AG08395 (cell line): ENCODE measurements at regions not wholly inside any gene's neighbourhood (a gene's known extent, or its start where the extent isn't known, plus 50 kb on each side); places are given as distances from the start of the nearest gene placed in this dataset.
"Not testable (repeated sequence)": the region's sequence is repeated elsewhere in the genome, so short reads cannot be mapped to it uniquely, and the experiment has no call there.

ENCODE experiments used
- DNase-seq: peaks from one replicate; pipeline ENCODE4 v3.0.0; 2012; ENCODE audit warnings: mixed read lengths, low spot score

DNA sequence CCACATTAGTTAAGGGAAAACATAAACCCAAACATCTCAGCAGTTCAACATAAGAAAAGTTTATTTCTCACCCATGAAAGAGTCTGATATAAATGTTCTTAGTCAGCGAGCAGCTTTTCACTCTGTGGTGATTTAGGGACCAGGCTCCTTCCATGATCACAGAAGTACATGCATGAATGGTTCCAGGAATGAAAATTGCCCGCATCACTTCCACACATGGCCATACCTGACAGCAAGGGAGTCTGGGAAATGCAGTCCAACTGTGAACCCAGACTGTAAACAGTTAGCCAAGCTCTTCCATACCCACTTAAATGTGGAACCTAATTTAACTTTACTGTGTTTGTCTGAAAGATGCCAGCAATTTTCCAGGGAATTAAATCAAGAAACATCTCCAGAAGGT lies 353.9 kb downstream of the HACE1 start:
- DNase-seq, result no peak

DNA sequence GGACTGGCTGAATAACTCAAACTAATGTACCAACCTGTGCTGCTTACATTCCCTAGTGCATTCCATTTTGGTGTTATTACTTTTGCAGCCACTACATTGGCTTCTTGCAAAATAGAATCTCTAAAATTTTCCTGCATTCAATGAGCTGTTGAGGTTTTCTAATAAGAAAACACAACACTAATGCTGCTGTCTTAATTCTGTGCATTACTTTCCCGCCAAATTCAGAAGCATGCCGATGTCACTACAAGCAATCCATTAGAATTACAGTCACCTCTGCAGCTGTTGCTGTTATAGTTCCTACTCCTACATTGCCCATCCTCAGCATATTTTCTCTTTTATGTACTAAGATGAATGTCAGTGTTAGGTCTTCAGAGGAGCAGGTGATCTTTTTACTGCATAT lies 359.5 kb downstream of the HACE1 start:
- no peak for DNase-seq

DNA sequence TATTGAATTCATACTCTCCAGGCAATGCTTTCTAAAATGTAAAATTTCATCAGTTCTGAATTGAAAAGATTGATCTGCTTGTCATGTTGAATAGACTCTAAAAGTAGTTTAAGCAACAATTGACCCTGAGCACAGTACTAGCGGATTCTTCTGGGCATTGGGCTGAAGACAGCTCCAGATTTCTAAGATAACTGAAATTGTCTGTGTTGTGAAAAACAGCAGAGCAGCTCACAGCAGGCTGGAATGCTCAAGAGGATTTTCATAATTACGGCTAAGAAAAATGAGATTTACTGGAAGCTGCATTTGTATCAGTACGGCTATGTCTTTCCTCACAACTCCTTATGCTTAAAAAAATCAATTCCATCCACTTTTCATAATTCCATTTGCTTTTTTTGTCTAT lies 373.7 kb downstream of the HACE1 start:
- DNase-seq, result no peak

DNA sequence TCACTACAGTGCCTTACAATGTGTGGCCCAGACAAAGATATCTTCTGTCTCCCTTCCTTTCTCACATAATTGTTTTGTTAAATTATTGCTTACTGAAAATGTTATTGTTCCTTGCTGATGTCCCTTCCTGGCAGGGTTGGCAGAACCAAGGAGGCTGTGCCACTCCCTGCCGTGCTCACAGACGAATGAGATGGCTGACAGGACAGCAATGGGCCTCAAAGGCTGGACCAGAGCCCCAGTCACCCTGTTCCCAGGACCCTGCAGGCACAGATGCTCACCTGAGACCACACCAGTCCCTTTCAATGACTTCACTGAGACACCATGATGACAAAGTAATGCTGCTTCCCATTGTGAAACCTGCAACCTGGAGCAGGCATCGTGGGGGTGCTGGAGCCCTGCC lies 375.1 kb downstream of the HACE1 start:
- no peak for DNase-seq

DNA sequence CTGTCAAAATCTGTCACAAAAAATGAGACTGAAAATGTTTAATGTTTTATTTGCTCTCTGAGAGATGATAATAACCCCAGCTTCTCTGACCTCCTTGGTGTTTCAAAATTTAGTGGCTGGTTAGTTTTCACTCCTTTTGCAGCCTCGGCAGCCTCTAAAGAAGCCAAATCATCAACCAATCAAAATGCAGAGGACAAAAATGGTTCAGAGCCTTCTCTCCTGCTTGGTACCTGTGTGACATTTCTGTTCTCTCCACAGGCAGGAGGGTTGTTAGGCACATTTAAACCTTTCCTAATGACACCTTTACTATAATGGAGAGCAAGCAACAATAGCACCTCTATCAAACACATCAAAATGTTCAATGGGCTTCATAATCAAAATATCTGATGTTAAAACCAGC lies 375.5 kb downstream of the HACE1 start:
- DNase-seq, result no peak

DNA sequence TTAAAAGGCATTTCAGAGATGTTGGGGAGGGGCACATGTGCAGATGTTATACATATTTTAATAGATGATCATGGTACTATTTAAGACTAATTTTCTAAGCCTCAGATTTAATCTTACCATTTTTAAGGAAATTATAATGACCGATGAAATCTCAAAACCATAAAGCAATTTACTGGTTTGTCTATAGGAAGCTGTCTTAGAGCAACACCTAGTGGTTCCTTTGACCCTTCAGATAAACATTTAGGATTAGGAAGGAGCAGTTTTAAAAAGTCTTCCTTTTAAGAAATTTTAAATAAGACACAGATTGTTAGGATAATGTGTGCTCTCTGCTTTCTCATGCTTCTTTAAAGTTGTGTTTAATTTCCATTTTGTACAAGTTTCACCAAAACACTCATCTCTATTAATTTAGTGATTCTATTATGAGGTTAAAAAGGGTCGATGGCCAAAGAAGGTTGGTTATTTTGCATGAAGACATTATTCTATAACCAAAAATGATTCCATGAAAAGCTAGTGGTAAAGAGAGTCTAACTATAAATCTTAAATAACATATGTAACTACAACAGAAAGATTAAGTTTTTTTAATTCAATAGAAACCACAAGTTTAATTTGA lies 376.4 kb downstream of the HACE1 start:
- DNase-seq, result no peak

DNA sequence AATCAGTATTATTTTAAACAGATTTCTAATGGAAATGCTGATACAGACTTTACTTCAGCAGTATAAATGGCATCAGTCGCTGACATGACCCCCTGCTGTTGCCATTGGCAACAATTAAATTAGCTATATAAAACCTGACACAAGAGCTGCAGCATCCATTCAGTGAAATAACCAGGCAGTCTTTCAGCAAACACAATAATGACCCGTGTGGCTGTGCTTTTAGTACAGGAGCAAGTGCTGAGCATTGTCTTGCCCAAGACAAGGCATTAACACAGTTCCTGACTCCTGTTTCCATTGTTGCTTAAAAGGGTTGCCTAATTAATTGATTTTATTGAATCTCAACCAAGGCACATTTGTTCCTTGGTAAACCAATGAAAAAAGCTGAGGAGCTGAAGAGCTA lies 382.1 kb downstream of the HACE1 start:
- DNase-seq, result no peak

DNA sequence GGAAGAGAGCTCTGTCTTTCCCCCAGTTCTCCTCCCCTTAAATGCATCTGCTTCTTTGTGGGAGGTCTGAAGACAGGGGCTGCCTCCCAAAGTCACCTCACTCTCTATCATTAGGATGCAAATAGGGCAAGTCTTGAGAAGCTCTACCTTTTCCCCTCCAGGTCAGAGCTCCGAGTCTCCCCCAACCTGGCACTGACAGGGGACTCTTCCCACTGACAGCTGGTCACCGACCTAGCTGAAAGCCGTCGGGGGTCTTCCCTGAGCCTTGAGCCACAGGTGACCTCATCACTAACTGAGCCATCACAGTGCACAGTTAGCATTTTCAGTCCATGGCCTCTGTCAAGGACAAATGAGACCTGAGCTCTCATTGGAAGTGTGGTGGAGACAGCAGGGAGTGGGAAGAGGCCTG lies 386.7 kb downstream of the HACE1 start:
- no peak for DNase-seq

DNA sequence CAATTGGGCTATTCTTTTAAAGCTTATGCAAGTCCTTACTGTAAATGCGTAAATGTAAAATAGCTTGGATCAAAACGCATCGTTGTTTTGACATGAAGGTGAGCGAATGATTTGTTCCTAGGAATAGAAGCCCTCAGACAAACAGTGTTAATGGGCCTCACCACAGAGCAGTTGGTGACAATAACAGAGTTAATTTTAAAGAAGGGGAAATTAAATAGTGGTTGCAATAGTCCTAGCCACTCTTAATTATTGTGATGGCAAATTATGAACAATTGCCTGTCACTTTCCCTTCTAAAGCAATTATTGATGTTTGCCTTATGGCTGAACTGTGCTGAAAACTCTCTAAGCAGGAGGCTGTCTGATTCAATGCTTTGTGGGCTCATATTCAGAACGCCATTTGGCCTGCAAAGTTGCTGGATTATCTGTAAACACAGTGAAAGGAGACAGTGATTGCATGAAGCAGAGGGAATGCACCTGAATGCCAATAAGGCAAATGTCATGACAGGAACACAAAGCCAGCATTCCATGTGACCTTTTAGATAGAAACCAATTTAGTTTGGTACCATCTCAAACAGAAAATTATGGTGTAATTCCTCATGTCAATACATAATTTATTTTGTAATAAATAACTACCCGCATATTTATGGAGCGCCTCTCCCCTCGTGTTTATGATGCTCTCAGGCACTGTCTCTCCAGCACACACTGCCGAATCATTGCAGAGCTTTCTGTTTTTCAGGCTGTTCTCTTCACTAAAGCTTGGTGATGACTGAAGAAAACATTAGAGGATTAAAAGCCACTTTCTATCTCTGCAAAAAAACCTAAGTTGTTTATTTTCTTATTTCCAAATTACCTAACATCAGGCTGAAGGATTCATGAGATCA lies 387.5 kb downstream of the HACE1 start:
- no peak for DNase-seq

DNA sequence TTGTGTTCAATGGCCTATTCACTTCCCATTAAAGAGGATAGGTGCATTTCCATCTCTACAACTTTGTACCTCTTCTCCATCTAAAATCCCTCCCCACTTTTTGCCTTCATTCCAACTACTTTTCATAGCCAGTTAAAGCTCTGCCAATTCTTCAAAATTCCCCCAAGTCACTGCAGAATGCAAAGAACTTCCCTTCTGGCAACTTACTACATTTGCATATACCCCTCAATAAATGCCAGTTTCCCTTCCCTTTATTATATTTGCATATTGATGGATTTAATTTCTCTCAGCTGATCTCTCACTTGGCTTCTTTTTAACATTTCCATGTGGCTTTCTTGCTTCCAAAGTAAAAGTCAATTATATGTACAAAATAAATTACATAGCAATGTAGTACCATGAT lies 393.4 kb downstream of the HACE1 start:
- no peak for DNase-seq

DNA sequence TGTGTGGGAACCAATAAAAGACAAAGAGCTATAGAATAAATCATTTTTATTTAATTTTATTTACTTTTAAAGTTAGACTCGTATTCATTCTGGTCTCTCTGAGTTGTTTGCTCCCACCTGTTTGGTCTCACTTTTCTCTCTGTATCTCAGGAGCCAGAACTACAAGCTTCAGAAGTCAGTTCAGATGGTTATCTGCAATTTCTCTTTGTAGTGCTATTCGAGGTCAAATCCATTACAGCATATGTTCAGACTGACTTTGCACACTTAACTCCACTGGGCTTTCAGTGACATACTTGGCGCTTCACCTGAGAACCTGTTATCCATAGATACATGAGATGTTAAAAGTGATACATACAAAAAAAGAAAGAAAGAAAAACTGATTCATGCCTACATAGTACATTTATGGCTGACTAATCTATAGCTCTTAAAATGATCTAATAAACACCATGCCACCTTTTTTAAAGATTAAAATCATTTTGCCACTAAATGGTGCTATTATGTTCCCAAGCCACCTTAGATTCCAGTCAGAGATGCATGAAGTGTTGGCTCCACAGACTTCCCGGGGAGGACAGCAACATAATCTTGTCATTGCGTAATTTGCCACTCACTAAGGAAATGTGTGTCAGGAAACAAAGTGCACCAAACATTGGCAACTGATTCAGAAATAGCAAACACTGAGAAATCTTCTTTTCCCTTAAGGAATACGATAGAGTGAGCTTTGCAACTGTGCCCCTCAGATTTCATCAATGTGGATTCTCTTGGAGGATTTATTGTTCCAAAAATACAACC lies 396.7 kb downstream of the HACE1 start:
- no peak for DNase-seq

DNA sequence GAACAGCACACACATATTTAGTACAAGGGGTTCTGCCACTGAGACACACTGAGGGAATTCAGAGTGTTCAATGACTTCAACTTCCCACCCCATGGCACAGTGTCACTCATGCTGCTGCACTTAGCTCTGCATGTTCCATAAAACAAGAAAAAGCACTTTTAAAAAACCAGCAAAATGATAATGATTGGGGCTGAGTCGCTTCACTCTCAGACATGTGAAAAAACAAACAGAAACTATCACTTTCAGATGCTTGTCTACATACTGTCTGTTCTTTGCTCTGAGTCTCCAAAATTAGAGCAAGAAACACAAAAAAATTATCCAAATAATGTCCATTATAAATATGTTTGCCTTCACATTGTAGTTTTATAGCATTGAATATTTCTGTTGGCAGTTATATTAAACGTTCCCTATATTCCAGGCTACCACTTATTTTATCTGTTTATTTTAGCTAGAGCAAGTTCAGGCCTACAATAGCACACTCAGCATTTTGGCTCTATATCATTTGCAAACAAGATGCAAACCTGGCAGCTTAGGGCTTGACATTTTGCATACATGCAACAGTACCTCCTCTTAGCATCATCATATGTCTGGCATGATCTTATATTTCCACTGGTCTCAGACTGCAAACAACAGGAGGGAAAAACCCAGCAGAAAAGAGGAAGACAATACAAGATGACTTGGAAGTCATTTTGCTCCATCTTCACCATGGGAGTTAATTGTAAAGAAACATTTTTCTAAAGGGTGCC lies 398.8 kb downstream of the HACE1 start:
- DNase-seq, result no peak

DNA sequence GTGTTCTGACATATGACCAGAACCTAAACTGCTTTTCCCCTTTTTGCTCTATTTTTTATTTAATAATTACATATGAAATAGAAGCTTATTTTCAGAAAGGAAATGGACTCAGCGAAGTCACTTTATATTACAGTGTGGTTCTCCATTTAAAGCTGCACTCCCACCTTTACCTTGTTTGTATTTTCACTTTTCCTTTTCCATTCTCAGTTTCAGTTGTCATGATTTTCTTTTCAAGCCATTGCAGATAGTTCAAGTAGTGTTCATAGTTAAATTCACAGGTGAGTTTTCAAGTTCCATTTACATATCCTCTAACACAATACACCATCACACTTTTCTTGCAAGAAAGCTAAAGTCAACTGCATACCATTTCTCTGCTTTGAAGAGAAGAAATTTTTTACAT lies 400.2 kb downstream of the HACE1 start:
- DNase-seq, result no peak

DNA sequence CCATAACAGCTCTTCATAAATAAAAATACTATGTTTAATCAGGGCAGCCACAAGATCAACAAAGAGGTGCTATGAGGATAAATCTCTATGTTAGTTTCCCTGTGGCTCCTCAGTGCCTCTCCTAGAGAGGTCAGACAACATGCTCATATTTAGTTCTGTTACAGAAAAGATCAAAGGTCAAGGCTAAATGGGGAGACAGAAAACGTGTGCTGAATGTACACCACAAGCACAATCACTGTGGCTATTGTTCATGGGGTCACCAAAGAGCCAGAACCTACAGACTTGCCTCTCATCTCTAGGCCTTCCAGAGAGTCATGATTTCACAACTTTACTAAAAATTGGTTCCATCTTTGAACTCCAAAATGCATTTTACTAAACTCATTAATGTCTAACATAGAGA lies 409.8 kb downstream of the HACE1 start:
- no peak for DNase-seq

DNA sequence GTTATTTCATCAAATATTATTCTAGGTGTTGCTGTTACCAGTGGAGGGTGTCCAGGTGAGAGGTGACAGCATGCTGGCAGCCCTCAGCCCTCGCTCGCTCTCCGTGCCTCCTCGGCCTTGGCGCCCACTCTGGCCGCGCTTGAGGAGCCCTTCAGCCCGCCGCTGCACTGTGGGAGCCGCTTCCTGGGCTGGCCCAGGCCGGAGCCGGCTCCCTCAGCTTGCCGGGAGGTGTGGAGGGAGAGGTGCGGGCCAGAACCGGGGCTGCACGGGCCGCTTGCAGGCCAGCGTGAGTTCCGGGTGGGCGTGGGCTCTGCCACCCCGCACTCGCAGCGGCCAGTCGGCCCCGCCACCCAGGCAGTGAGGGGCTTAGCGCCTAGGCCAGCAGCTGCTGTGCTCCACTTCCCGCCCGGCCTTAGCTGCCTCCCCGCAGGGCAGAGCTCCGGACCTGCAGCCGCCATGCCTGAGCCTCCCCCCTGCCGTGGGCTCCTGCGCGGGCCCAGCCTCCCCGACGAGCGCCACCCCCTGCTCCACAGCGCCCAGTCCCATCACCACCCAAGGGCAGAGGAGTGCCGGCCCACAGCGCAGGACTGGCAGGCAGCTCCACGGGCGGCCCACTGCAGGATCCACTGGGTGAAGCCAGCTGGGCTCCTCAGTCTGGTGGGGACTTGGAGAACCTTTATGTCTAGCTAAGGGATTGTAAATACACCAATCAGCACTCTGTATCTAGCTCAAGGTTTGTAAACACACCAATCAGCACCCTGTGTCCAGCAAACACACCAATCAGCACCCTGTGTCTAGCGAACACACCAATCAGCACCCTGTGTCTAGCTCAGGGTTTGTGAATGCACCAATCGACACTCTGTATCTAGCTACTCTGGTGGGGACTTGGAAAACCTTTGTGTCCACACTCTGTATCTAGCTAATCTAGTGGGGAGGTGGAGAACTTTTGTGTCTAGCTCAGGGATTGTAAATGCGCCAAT lies 413.3 kb downstream of the HACE1 start:
- DNase-seq, result not testable (repeated sequence)

DNA sequence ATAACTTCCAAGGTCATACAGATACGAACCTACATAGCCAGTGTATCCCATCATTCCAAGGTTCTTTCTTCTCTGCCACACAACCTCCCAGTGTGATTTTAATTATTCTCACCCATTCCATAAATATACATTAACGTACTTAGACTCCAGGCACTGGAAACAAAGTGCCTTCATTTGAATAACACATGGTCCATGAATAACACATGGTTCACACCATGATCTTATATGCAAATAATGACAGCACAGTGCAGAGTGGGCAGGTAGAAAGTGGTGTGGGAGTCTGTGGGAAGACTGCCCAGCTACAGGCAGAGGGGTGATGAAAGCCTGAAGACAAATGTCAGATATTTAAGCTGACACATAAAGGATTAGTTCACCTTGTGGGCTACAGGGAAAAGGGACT lies 425.2 kb downstream of the HACE1 start:
- DNase-seq, result no peak

DNA sequence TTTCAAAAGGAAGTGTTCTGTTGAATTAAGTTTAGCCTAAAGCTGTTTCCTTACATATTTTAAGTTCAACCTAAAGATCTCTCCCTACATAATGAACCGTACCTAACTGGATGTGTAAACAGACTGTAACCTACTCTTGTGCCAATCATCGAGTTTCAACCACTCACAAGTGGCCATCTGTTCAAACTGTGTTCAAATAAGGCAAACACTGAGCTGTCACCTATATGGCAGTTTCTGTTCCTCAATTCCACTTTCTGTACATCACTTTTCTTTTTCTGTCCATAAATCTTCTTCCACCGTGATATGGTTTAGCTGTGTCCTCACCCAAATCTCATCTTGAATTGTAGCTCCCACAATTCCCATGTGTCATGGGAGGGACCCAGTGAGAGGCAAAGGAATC lies 428.6 kb downstream of the HACE1 start:
- no peak for DNase-seq

DNA sequence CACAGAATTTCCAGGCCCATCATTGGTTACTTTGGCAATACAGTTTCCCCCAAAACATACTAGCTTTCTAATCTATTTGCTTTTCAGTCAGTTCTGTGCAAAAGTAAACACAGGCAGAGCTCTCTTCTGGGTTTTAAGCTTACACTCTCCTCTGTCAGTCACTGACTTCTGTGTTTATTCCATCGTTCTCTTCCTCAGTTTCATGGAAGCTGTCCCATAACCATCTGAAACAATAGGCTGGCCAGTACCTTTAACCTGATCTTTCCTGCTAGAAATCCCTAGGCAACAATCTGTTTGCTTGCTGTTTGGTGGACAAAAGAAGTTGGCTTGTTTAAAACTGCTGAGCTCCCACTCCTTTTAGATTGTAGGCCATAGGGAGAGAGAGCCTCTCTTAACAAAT lies 431.5 kb downstream of the HACE1 start:
- no peak for DNase-seq

DNA sequence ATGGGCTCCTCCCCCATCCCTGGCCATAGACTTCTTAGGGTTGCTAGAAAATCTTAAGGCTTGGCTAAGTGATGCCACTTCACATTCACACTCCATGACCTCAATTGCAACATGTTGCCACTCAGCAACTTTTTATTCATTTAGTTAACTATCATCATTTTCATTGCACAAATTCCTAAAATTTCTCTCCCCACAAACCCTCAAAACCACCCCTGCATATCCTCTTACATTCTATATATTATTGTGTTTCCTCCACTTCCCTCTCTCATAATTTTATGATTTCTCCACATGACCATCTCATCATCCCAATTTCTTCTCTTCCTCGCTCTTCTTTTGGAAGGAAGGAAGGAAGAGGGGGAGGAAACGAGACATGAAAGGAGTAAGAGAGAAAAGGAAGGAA lies 436.0 kb downstream of the HACE1 start:
- DNase-seq, result no peak

DNA sequence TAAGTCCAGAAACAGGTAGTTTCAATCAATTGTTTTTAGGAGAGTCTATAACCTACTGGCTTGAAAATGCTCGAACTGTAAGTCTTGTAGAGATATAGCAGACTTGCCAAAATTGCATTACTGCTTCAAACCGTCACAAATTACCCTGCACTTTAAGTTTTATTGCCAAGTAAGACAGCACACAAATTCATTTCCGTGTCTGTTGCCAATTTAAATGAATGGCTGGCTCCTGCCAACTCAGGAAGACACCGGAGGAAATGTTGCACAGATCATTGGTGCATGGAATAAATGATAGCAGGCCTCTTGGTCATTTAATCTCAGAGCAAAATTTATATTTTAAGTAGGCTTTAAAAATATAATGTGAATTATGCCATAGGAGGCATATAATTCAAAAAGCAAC lies 438.1 kb downstream of the HACE1 start:
- no peak for DNase-seq

DNA sequence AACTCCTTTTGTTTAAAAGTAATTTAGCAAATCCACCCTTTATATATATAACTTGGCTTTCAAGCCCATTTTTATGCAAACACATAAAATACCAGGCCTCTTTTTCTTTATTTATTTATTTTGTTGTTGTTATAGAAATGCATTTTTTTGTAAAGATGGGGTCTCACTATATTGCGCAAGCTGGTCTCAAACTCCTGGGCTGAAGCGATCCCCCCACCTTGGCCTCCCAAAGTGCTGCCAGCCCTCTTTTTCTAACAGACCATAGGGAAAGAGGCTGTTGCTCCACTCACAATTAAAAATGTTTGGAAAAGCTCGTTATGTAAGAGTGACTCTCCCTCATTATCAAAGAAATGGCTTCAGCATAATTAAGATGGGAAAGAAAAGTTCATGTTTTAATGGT lies 440.9 kb downstream of the HACE1 start:
- no peak for DNase-seq
